GM13977 (cell line): ENCODE measurements at regions not wholly inside any gene's neighbourhood (a gene's known extent, or its start where the extent isn't known, plus 50 kb on each side); places are given as distances from the start of the nearest gene placed in this dataset.
A peak's percentile ranks its signal among the peaks of the same experiment; 100 is the strongest.

Experiments
- DNase-seq: peaks from one replicate; pipeline ENCODE4 v3.0.0; 2012; ENCODE audit warnings: low spot score
- in situ Hi-C: fragments of 300-500 bp; cut with MboI; formaldehyde crosslinking; loops from one replicate; pipeline ENCODE4 v1.12.0; 2022; ENCODE audit warnings: low sequenced_read_pairs, low pct_unique_long_range_greater_than_20kb, mixed read lengths, inconsistent platforms; ENCODE audit not compliant: unreplicated experiment
- TF ChIP-seq, protein P1 (sequence below): IDR thresholded peaks from 2 replicates; pipeline ENCODE4 v1.5.1; 2012; ENCODE audit warnings: mild to moderate bottlenecking, control low read depth; ENCODE audit not compliant: insufficient read depth; ENCODE audit errors: extremely low read depth, missing control alignments

- TF ChIP-seq, protein P1, sequence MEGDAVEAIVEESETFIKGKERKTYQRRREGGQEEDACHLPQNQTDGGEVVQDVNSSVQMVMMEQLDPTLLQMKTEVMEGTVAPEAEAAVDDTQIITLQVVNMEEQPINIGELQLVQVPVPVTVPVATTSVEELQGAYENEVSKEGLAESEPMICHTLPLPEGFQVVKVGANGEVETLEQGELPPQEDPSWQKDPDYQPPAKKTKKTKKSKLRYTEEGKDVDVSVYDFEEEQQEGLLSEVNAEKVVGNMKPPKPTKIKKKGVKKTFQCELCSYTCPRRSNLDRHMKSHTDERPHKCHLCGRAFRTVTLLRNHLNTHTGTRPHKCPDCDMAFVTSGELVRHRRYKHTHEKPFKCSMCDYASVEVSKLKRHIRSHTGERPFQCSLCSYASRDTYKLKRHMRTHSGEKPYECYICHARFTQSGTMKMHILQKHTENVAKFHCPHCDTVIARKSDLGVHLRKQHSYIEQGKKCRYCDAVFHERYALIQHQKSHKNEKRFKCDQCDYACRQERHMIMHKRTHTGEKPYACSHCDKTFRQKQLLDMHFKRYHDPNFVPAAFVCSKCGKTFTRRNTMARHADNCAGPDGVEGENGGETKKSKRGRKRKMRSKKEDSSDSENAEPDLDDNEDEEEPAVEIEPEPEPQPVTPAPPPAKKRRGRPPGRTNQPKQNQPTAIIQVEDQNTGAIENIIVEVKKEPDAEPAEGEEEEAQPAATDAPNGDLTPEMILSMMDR, result no peak
- peak; percentile 53 for DNase-seq
- in situ Hi-C loops, result no loop called here
Observed at GRCh38 chr5:141747152-141748141, 65.4 kb upstream of the ARAP3 start.

DNA sequence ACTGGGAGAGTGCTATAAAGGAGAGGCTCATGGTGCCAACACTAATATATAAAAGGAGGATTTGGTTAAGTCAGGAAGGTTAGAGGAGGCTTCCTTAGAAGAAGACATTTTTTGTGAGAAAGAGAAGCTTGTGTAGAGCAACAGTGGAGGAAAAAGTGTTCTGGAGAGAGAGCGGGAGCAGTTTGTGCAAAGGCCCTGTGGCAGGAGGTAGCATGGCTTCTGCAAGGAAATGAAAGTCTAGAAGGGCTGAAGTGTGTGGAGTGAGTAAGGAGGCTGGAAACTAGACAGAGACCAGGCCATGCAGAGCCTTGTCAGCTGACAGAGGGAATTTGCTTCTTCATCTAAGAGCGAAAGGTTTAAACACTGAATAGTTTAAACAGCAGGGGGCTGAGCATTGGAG is 64.4 kb upstream of the ARAP3 start:
- TF ChIP-seq, protein P1, result no peak
- DNase-seq, result no peak
- in situ Hi-C loops, result no loop called here

- TF ChIP-seq, protein P1, result no peak
- in situ Hi-C loops, result no loop called here
- DNase-seq, result no peak
Observed at GRCh38 chr5:141745390-141745789, 63.4 kb upstream of the ARAP3 start.

DNA sequence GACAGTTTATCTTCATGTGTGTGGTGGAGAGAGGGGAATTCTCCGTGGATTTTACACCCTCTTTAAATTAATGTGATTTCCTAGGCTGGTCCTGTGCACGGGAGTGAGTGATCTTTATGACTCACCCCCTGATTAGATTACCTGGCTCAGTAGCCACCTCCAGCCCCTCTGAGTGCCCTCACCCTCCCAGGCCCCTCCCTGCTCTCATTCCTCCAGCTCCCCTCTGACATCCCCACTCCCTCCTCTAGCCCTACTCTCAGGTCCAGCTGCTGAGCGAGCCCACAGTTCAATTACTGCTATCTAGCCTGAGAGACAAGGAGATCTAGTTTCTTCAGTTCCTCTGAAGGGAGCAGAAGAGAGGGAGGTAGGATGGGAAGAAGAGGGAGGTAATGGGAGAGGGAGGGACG is 61.8 kb upstream of the ARAP3 start:
- TF ChIP-seq, protein P1, result no peak
- DNase-seq, result no peak
- in situ Hi-C loops, result no loop called here

DNA sequence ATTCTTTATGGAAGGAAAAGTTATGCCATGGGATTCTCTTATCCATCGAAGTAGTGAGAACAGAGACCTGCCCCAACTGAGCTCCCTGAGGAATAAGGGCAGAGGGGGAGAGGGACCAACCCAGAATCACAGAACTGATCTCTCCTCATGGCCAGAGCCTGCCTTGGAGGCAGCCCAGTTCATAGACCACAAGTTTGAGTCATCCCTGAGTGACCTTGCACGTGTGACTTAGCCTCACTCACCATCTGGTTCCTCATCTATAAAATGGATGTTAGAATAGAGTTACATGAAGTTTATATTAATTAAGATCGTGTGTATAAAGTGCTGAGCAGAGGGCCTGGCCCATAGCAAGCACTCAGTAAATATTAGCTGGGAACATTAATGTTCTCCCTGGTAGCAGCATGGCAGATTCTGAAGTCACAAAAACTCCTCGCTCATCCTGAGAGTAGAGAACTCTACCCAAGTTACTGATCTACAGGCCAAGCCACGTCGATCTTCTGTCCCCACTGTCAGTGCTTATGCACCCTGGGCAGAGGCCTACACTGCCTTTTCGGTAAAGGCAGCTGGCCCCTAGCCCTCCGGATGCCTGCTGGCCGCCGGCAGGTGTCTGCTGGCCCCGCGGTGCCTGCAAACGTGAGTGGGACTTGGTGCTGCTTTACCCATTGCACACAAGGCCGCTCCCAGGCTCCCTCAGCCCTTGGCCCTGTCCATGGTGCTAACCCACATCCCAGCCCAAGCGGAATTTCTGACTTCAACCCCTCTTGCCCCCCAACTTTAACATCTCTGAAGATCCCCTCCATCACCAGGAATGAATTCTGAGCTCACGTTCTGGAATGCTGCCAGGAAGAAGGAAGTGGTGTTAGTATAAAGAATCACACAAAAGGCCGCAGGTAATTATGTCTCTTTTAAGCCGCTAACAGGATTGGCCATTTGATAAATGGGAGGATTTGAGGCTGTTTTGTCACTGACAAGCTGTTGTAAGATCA is 61.1 kb upstream of the ARAP3 start:
- DNase-seq, result no peak
- TF ChIP-seq, protein P1, result no peak
- in situ Hi-C loops, result no loop called here

GRCh38 chr5:141742144-141742543 is 60.1 kb upstream of the ARAP3 start:
- in situ Hi-C loops, result no loop called here
- TF ChIP-seq, protein P1, result no peak
- DNase-seq, result no peak
